C4-2B (cell line): ENCODE measurements at regions not wholly inside any gene's neighbourhood (a gene's known extent, or its start where the extent isn't known, plus 50 kb on each side); places are given as distances from the start of the nearest gene placed in this dataset.

ENCODE experiments used
- CTCF ChIP-seq: fragments of 450-650 bp; conservative IDR thresholded peaks from 2 replicates; pipeline ENCODE4 v1.5.1; 2017; ENCODE audit warnings: mild to moderate bottlenecking
- ZFX ChIP-seq: fragments of 450-650 bp; IDR thresholded peaks from 2 replicates; pipeline ENCODE4 v1.6.1; 2017

- no peak for TF ChIP-seq CTCF
- TF ChIP-seq ZFX, result no peak
Measured at GRCh38 chr2:16100006-16100405, 159.7 kb downstream of the MYCN start.
